Eye (tissue), 1 donor: ENCODE measurements at regions not wholly inside any gene's neighbourhood (a gene's known extent, or its start where the extent isn't known, plus 50 kb on each side); places are given as distances from the start of the nearest gene placed in this dataset.
"Not testable (repeated sequence)": the region's sequence is repeated elsewhere in the genome, so short reads cannot be mapped to it uniquely, and the experiment has no call there.

ENCODE experiments used
- DNase-seq: peaks from one replicate; pipeline ENCODE4 v3.0.0-alpha.2; 2015

DNA sequence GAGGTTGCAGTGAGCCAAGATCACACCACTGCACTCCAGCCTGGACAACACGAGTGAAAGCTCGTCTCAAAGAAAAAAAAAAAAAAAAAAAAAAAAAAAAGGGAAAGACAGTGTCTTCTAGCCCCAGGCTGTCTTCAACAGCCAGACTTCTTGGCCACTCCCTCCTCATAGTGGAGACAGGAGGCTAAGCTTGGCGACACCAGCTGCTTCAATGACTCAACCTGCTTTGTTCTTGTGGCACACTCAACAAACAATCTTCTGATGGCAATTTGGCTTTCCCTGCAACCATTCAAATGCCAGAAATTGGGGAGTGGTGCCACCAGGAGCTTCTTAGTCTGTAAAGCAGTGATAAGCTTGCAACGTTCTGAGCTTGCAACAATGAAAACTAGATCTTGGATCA, 290.4 kb upstream of the DYNLRB2 start:
- DNase-seq: no peak

DNA sequence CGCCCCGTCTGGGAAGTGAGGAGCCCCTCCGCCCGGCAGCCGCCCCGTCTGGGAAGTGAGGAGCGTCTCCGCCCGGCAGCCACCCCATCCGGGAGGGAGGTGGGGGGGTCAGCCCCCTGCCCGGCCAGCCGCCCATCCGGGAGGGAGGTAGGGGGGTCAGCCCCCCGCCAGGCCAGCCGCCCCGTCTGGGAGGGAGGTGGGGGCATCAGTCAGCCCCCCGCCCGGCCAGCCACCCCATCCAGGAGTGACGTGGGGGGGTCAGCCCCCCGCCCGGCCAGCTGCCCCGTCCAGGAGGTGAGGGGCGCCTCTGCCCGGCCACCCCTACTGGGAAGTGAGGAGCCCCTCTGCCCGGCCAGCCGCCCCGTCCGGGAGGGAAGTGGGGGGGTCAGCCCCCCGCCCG, 297.5 kb upstream of the DYNLRB2 start:
- DNase-seq: not testable (repeated sequence)

DNA sequence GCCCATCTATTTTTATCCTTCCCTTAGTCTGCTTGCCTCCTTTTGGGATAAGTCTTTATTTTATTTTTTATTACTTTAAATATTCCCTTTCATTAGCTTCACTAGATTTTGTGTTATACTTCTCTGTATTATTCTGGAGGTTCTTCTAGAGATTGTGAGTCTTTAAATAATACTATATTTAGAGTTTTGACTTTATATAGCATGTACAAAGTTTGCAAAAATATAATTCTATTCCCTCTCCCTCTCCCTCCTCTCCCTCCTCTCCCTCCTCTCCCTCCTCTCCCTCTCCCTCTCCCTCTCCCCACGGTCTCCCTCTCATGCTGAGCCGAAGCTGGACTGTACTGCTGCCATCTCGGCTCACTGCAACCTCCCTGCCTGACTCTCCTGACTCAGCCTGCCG, 298.5 kb upstream of the DYNLRB2 start:
- DNase-seq: not testable (repeated sequence)

DNA sequence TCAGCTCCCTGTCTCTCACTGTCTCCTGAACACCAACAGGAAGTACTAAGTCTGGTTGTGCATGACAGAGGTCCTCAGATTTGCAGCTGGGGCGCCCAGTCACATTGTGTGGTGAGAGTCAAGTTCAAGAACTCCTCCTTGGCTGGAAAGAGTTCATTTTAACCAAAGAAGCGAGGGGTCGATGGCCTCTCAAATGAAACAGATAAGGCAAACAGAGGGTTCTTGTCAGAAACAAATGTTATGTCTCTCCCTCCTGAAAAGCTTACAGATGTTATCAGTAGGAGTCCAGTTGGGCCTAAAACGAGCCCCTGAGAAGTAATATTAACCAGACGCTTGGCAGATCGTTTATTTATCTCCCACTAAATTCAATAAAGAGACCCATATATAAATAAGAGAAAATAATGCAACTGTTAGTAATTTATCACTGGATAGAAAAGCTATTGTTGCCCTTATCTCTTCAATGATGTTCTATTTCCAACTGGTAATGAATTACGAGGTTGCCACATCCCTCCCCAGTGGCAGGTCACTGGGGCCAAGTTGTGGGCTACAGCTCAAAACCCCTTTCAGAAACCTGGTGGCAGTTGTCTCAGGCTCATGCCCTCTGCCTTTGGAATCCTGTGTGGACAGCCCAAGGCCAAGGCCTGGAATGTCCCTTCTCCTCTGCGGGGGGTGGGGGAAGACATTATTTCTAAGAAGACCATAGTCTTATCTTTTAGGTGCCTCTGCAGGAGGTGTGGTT, 307.5 kb upstream of the DYNLRB2 start:
- peak; percentile 39 for DNase-seq

DNA sequence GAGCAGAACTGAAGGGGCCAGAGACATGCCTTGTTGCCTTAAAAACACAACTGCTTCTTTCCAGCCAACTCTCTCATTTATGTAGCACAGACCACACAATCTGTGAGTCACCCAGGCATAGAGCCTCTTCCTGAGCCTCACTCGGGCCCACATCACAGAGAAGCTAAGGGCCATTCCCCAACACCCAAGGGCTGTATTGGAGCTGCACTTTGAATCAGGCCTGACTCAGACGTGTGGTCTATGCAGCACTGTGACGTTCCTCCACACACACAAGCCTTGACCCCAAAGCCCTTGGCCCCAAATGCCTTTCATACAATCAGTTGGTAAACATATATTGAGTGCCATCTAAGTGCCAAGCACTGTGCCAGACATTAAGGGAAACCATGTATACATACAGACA, 308.9 kb upstream of the DYNLRB2 start:
- no peak for DNase-seq

DNA sequence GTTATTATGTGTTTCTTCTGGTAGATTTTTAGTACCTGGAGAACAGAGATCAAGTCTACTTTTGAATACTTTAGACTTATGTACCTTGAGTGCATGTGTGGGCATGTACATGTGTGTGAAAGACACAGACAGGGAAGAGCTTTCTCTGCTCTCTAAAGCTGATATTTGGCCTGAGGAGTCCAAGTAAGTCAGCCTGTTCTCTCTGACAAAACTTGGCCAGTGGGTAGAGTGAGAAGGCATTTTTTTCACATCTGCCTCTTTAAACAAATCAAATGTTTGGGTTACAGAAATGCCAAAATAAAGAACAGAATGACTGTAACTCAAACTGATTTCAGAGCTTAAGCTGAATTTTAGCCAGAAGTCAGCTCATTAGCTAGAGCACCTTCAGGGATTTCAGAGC, 309.7 kb upstream of the DYNLRB2 start:
- no peak for DNase-seq

DNA sequence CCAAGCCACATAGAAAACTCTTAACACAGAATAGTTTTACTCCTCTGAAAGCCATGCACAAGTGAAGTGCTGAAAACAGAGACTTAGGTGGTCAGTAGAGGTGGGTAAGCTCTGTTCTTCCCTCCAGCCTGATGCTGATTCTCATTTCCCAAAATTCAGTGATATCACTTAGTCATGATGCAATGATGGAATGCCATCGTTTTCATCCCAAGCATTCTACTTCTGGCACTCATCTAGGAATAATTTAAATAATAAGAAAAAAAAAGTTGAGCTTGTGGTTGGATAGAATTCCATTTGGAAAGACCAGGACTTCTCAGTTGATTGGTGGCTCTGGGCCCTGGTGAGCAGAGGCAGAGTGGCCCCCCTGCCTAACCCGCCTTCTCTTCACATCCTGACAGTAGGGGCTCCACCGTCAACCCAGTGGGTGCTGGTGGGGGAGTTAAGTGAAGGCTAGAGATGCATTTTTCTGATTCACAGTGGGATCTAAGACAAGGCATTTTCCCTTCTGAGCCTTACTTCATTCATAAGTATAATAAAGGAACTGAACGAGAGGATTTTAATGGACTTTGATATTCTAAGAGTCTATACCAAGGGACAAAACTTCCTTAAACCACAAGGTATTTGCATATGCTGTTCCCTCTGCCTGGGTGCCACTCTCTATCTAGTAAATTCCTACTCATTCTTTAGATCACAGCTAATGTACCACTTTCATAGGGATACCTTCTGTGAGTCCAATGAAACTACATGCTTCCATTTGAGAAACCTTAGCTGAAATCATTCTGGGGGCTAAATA, 310.3 kb upstream of the DYNLRB2 start:
- DNase-seq: no peak

DNA sequence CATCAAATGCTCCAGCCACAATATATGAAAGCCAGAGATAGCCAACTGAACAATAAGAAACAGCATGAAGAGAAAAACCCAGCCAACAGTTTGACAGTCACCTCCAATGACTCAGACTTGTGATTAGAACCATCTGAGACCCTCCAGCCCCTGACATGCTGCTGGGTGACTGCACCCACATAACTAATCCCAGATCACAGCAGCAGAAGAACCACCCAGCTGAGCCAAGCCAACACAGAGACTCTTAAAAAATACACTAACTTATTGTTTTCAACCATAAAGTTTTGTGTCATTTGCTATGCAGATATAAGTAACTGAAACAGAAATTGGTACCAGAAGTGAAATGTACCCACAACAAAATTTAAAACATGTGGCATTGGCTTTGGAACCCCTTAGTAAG, 314.3 kb upstream of the DYNLRB2 start:
- DNase-seq: no peak

DNA sequence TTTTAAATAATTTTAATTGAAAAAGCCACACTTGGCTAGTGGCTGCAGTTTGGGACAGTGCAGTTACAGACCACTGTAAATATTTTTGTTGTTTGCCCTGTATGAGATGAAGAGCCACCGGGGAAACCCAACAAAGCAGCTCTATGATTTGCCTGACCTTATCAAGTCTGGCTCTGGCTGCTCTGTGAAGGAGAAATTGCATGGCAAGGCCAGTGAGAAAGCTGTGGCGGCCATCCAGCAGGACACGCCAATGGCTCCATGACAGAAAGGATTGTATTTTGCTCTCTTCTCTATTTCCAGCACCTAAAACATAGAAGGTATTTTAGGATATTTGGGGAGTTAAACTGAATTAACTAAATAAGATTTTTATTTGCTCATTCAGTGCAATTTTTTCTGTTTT, 330.0 kb upstream of the DYNLRB2 start:
- no peak for DNase-seq

DNA sequence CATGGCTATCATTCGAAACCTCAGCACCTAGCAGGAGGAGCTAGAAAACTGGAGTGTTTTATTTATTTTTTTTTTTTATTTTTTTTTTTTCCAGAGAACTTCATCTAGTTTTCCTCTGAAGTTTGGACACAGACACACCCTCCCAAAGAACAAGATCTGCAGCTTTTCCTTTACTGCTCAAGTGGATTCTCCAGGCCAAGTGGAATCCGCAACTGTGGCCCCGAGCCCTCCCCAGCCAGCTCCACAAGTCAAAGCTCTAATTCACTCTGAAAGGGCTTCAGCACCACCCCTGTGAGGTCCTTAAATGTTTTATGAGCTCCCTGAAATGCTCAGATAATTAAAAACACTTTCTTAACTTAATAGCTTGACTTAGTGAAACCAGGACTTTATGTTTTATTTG, 332.1 kb upstream of the DYNLRB2 start:
- no peak for DNase-seq

DNA sequence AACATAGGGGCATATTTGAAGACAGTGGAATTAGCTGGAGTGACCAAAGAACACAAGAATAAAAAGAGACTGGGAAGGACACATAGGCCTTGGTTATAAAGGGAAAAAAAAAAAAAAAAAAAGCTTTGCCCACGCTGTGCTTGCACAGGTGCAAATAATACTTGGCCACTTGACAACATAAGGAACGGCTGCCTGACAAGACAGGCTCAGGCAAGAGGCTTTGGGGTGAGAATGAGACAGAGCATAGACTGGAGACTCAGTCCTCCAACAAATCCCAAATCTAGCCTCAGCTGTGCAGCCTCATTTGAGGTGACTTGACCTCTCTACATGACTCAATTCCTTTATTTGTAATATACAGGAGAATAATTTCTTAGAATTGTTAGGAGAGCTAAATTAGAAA, 332.8 kb upstream of the DYNLRB2 start:
- DNase-seq: no peak

DNA sequence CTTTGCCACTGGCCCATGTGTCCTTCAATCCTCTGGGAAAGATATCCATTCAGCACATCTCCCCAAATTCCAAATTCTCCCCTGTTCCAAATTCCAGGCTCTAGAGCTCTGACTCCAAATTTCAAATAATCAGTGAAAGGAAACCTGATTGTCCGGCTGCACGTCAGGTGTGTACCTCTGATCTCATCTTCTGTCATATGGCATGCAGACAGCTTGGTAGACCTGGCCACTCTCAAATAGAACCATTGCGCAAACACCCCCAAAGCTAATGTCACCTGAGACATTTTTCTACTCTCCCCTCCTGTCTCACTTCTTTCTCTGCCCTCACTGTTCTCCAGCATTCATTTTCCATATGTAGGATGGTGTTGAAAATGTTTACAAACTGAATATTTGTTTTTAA, 337.0 kb upstream of the DYNLRB2 start:
- no peak for DNase-seq

DNA sequence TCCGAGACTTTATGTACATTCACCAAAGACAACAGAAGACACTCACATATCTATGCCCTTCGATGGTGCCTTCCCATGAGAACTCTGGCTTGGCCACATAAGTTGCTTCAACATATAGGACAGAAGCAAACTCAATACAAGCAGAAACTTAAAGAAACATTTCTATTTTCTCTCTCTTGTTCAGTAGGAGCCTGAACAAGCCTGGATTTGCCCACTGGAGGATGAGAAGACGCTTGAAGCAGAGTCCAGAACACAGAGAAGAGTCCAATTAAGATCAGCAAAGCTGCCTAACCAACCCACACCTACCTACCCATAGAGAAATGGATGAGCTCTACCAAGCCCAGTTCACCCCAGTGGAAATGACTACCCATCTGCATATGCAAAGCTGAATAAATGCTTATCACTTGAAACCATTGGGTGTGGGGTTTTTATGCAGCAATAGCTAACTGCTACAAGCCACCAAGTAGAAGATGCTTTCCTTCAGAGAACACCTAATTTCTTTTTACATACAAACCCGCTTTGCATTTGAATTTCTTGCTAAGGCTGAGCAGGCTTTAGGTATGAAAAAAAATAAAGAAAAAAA, 337.9 kb upstream of the DYNLRB2 start:
- no peak for DNase-seq

DNA sequence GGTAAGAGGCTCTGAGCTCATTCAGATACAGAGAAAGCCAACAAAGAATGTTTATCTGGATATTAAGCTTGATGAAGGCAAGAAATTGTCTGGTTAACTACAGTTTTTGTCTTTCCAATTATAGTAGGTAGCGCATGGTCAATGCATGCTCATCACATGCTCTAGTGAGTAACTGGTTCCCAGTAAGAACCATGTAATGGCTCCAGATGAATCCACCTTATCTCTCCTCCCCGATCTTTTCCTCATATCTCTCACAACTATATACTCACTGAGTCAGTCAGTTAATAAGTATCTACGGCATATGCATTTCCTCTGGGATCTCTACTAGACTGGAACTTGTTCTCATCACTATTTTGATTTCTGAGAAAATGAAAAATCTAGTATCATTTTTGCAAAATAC, 340.7 kb upstream of the DYNLRB2 start:
- no peak for DNase-seq

DNA sequence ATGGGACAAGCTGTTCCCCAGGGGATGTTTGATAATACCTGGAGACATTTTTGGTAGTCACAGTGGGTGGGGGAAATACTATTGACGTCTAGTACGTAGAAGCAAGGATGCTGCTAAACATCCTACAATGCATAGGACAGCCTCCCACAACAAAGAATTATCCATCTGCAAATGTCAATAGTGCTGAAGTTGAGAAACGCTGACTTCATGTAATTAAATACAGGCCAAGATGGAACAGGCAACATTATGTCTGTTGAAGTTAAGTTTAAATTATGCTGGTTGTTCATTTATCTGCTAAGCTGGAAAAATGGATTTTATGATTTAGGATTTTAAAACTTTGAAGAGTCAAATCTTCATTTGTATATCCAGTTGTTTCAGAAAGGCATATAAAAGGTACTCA, 341.2 kb upstream of the DYNLRB2 start:
- no peak for DNase-seq

DNA sequence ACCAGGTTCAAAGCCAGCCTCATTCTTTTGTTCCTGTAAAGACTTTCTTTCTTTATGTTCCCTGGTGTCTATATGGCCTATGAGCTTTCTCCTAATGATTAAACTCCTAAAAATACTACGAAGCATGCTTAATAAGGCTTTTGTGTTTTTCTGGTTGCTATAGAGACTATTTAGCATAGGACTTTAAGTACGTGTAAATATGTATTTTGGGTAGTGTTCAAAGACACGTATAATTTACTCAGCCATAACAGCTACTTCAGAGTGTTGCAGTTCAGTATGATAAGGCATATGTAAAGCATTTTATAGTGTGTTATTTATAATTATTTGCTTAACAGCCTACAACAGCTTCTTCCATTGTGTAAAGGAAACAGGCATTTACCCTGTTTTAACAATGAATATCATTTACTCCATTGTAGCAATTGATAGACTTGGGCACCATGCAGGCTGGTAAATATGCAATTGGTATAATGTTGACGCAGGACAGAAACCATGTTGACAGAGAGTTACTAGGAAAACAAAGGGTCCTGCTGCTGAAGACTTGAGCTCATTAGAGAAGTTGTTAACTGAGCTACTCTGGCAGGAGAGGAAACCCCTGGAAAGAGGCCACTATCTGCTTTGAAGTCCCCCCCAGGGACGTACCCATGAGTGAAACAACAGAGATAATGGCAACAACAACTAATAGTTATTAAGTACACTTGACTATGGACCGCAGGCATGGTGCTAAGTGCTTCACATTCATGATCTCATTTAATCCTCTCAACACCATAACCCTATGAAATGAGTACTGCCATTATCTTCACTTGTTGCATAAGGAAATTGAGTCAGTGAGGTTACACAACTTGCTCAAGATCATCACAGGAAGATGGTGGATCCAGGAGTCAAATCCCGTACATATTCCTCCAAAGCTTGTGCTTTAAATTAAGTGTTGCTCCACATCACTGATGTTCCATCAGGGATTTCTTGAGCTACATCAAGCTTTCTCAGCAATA, 342.2 kb upstream of the DYNLRB2 start:
- DNase-seq: no peak

DNA sequence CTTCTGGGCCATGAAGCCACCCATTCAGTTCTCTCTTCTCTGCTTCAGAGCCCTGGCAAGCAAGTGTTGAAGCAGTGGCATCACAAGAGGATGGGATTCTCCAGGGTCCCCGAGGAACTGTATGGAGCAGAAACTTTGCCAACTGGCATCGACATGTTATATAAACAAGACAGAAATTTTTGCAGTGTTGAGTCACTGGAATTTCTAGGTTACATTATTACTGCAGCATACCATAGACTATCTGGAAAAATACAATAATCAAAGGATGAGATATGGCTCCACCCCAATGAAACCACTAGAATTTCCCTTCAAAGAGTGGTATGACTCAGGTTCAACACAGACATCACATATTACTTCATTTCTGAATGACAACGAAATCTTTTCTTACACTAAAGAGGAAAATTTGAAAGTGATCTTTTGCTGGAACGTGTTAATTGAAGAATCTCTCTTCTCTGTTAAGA, 343.0 kb upstream of the DYNLRB2 start:
- DNase-seq: peak; percentile 35

DNA sequence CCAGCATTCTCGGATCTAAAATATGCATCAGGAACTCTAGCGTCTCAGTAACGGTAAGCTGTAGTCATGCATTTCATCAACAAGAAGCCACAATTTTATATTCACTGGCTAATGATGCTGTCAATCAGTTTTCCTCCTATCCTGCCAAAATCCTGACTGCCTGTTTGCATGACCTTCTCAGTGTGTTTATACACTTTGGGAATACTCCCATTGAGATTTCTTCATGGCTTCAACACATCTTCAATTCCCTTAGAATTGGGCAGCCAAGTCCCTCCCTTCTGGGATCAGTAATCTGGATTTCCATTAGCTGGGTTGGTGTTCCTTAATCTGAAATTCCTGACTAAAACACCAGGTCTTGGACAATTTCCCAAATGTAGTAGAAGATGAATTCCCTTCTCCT, 348.9 kb upstream of the DYNLRB2 start:
- no peak for DNase-seq

DNA sequence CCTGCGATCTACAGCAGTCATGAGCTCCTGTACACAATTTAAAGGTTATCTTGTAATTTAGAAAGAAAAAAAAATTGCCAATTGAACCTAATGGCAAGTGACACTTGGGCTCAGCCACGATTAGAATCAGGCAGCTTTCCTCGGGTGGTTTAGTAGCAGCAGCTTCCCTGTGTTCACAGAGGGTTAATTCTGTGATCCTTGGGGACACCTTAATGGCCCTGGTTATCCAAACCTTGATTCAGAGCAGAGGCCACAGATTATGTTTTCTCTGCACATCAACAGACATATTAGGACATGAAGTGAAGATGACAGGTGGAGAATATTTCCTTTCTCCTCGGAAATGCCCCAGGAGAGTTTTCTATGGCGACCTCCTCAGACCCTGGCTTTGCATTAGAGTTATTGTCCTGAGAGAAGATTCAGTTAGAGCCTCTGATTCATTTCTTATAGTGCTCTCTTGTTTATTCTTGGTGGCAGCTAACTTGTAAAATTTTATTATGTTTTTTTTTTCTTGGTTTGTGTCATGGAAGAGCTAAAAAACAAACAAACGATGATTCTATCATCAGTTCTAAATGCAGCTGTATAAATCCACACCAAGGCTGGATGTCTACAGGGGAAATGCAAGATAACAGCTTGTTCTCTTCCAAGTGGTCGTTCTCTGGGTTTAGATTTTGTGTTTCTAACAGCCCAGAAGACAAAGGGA, 351.2 kb upstream of the DYNLRB2 start:
- peak; percentile 83 for DNase-seq

DNA sequence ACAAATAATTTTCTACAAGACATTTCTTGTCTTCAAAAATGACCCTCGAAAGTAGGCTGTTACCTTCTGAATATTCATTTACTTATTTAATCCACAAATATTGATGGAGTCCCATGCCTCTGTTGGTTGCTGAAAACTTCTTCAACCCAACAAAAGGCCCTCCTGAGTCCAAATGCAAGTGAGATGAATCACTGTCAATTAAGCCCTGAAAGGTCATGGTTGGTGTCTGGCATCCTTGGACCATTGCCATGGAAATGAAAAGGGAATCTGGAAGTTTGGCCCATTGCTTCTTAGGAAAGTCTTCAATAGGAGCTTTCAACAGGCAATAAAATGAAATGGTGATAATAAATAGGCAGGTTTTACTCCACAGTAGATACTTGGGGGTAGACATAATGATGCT, 364.7 kb upstream of the DYNLRB2 start:
- DNase-seq: no peak

DNA sequence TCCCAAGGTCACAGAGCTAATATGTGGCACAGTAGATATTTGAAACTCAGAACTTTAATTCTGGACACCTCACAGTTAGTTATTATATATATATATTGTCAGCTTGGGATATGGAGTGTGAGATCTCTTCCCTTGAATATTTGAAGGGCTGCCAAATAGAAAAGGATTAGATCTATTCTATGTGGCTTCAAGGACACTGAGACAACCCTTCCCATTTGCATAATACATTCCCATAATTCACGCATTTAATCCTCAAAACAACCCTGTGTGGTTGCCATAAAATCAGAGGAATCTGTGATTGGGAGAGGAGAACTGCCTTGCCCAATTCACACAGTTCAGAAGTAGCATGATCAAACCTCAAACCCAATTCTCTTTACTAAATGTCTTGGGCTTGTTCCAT, 365.8 kb upstream of the DYNLRB2 start:
- no peak for DNase-seq

DNA sequence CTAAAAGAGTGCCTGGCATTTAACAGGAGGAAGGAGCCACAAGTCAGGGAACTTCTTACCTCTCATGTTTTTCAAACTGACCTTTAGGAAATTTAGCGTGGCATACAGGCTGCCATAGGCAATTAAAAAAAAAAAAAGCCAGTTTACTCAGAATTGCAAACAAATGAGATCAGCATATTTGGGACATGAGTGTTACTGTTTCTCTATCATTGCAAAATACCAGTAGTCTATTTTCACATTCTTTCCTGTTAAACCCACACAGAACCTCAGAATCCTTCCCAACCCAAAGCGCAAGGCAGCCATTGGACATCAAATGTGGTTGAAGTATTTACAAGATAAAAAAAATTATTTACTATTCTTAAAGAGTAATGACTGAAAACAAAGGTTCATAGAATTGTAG, 366.4 kb upstream of the DYNLRB2 start:
- no peak for DNase-seq
